Loucy (cell line): ENCODE measurements at regions not wholly inside any gene's neighbourhood (a gene's known extent, or its start where the extent isn't known, plus 50 kb on each side); places are given as distances from the start of the nearest gene placed in this dataset.

Experiments used
- H2AFZ ChIP-seq: fragments of 200-600 bp; sonication (generic); 2 replicates; pipeline ENCODE4 v1.6.0; 2016; ENCODE audit warnings: antibody characterized with exemption, mild to moderate bottlenecking, low read length, moderate library complexity
- H3F3A ChIP-seq: fragments of 200-600 bp; 2 replicates; pipeline ENCODE4 v1.6.0; 2016; ENCODE audit warnings: antibody characterized with exemption, low read depth, mild to moderate bottlenecking
- H3K27me3 ChIP-seq: fragments of 200-600 bp; sonication (generic); 2 replicates; pipeline ENCODE4 v1.6.1; 2014; ENCODE audit warnings: low read length, mild to moderate bottlenecking; ENCODE audit not compliant: insufficient read depth, poor library complexity, severe bottlenecking
- H3K36me3 ChIP-seq: fragments of 200-600 bp; sonication (generic); 2 replicates; pipeline ENCODE4 v1.6.1; 2016; ENCODE audit warnings: low read length; ENCODE audit not compliant: insufficient read depth
- H3K4me1 ChIP-seq: fragments of 200-600 bp; sonication (generic); 2 replicates; pipeline ENCODE4 v1.5.1; 2014; ENCODE audit warnings: low read length, mild to moderate bottlenecking; ENCODE audit not compliant: insufficient read depth, poor library complexity, severe bottlenecking
- H3K4me2 ChIP-seq: fragments of 200-600 bp; sonication (generic); 2 replicates; pipeline ENCODE4 v1.6.0; 2014; ENCODE audit warnings: antibody characterized with exemption, low read length, low read depth, mild to moderate bottlenecking; ENCODE audit not compliant: poor library complexity, severe bottlenecking
- H3K4me3 ChIP-seq: fragments of 200-600 bp; sonication (generic); 2 replicates; pipeline ENCODE4 v1.5.1; 2014; ENCODE audit warnings: low read length, mild to moderate bottlenecking, mixed read lengths; ENCODE audit not compliant: poor library complexity, severe bottlenecking
- H3K79me2 ChIP-seq: fragments of 200-600 bp; sonication (generic); 2 replicates; pipeline ENCODE4 v1.6.1; 2014; ENCODE audit warnings: low read length; ENCODE audit not compliant: insufficient read depth
- H3K9ac ChIP-seq: fragments of 200-600 bp; sonication (generic); 2 replicates; pipeline ENCODE4 v1.6.0; 2014; ENCODE audit warnings: mild to moderate bottlenecking, low read depth, low read length, moderate library complexity; ENCODE audit not compliant: poor library complexity, severe bottlenecking
- H3K9me2 ChIP-seq: fragments of 200-600 bp; sonication (generic); replicated peaks from 2 replicates; pipeline ENCODE4 v1.6.1; 2016; ENCODE audit warnings: low read depth, low read length, mixed read lengths
- H3K9me3 ChIP-seq: fragments of 200-600 bp; sonication (generic); 2 replicates; pipeline ENCODE4 v1.6.1; 2014; ENCODE audit warnings: mild to moderate bottlenecking, antibody characterized with exemption, low read length, low read depth; ENCODE audit not compliant: insufficient read depth
- H4K20me1 ChIP-seq: fragments of 200-600 bp; sonication (generic); 2 replicates; pipeline ENCODE4 v1.6.0; 2014; ENCODE audit warnings: antibody characterized with exemption, low read length, mild to moderate bottlenecking; ENCODE audit not compliant: insufficient read depth, poor library complexity, severe bottlenecking
- CTCF ChIP-seq: fragments of 200-600 bp; sonication (generic); conservative IDR thresholded peaks from 2 replicates; pipeline ENCODE4 v1.5.1; 2014; ENCODE audit warnings: mild to moderate bottlenecking, antibody characterized with exemption, low read length
- EZH2phosphoT487 ChIP-seq: fragments of 200-600 bp; IDR thresholded peaks from 2 replicates; pipeline ENCODE4 v1.6.1; 2018; ENCODE audit warnings: antibody characterized with exemption, mild to moderate bottlenecking, moderate library complexity, borderline replicate concordance

- Histone ChIP-seq H3F3A (no peaks in the 10 kb centered on the region), H2AFZ (no peak overlapping the region), H3K79me2 (no peaks in the 10 kb centered on the region), H3K9me2 (no peaks in the 10 kb centered on the region), H4K20me1 (no peaks in the 10 kb centered on the region), H3K36me3 (no peaks in the 10 kb centered on the region), H3K9me3 (no peaks in the 10 kb centered on the region), H3K4me2 (no peak overlapping the region), H3K4me1 (peaks cover 18% of the 10 kb centered on the region), H3K9ac (no peak overlapping the region), H3K4me3 (no peak overlapping the region), H3K27me3 (no peaks in the 10 kb centered on the region)
- peak; percentile 29 for TF ChIP-seq CTCF
- no peak for TF ChIP-seq EZH2phosphoT487
Measured at GRCh38 chr15:39438799-39439592, 141.9 kb upstream of the THBS1 start.

- Histone ChIP-seq H3K4me3 (no peak overlapping the region), H3K9ac (no peak overlapping the region), H3K4me2 (no peak overlapping the region), H3K79me2 (no peaks in the 10 kb centered on the region), H3F3A (no peaks in the 10 kb centered on the region), H4K20me1 (no peaks in the 10 kb centered on the region), H3K4me1 (peaks cover 32% of the 10 kb centered on the region), H3K9me3 (no peaks in the 10 kb centered on the region), H3K27me3 (no peaks in the 10 kb centered on the region), H2AFZ (no peak overlapping the region), H3K36me3 (no peaks in the 10 kb centered on the region), H3K9me2 (no peaks in the 10 kb centered on the region)
- TF ChIP-seq EZH2phosphoT487 (no peak), CTCF (no peak)
Measured at GRCh38 chr15:39442898-39443297, 138.0 kb upstream of the THBS1 start.

GRCh38 chr15:39443659-39444219 lies 137.1 kb upstream of the THBS1 start:
- H3K4me2 ChIP-seq: peak overlapping the region; percentile 5
- no peaks in the 10 kb centered on the region for H3F3A ChIP-seq

More at GRCh38 chr15:39443659-39444219, 137.1 kb upstream of the THBS1 start:
- no peak overlapping the region for H3K4me3 ChIP-seq
- no peaks in the 10 kb centered on the region for H3K9me2 ChIP-seq
- peaks cover 31% of the 10 kb centered on the region for H3K4me1 ChIP-seq
- H3K9me3 ChIP-seq: no peaks in the 10 kb centered on the region
- no peak for TF ChIP-seq CTCF
- no peaks in the 10 kb centered on the region for H3K79me2 ChIP-seq
- H3K9ac ChIP-seq: no peak overlapping the region
- H3K36me3 ChIP-seq: no peaks in the 10 kb centered on the region
- H3K27me3 ChIP-seq: no peaks in the 10 kb centered on the region
- H4K20me1 ChIP-seq: no peaks in the 10 kb centered on the region
- no peak overlapping the region for H2AFZ ChIP-seq
